GM18508 (cell line): ENCODE measurements at regions not wholly inside any gene's neighbourhood (a gene's known extent, or its start where the extent isn't known, plus 50 kb on each side); places are given as distances from the start of the nearest gene placed in this dataset.

Source experiments
- ATAC-seq: cut with Tn5 transposase; IDR thresholded peaks from one replicate; pipeline ENCODE4 v1.9.1; 2021; ENCODE audit warnings: moderate number of reproducible peaks; ENCODE audit not compliant: insufficient read depth, unreplicated experiment

DNA sequence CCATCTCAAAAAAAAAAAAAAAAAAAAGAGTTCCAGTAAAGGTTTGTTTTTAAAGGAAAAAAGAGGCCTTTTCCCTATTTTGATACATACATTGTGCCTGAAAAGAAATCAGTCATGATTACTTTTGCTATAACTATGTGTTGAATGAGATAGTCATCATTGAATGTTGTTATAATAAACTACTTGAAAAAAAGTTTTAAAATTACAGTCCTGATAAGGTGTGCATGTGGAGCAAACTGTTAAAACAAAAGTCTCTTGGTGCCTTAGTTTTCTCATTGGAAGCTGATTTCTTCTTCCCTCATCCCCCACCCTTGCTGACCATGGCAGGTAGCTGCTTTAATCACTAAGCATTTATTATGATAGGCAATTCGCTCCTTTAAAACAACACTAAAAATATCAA lies 172.3 kb upstream of the TBCA start:
- ATAC-seq: no peak

DNA sequence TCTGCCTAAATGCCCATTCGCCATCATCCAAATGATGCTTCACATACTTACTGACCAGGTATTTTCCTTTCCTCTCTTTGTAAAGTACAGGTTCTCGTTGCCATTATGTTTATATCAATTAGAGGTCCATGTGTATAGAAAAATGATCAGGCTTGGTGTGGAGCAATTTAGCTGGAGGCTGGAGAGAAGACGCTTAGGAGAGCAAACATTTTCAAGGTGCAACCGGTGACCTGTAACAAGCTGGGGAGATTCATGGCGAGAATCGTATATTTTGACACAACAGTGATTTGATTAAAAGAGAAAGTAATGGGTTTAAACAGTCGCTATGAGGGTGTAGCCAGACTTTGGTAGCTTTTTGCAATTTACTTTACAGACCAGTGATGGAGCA lies 170.9 kb upstream of the TBCA start:
- no peak for ATAC-seq

DNA sequence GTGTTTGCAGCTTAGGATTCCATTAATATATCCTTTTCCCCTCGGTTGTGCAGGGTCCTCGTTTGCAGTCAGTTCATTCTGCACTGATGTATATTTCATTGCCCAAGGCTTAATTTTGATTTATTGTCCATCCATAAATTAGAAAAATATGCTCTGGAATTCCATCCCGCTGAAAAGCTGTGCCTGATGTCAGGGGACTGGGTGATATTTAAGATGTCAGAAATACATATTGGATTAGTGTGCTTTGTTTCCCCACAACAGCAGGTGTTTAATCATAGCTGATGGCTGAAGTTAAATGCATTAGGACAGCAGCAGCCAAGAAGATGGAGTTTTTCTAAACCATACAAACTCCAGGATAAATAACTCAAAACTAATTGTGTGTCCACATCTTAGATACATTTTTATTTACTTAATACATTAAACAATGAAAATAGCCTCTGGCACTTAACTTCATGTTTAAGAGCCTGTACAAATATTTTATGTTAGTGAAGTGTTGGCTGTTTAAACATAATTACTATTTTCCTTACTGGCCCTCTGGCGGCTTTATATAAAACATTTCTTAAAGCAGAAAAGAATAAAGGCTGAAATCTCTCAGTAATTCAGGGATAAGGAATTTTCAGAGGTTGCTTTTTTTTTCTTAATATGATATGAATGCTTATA lies 170.4 kb upstream of the TBCA start:
- ATAC-seq: no peak

DNA sequence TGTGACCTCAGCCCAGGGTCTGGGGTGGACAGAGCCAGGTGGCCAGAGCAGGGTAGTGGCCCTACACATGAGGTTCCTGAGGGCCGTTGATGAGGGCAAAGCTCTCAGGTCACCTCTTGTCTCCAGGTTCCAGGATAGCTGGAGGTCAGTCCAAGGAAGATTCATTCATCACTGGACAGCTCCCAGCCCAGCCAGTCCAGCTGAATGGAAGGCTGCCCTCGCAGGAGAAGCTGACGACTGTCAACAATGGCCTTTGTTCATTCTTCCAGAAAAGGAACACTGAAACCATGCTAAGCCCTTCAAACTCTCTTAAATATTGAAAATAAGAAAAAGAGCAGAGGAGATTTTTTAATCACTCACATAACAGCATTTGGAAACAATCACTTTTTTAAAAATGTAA lies 169.7 kb upstream of the TBCA start:
- no peak for ATAC-seq

DNA sequence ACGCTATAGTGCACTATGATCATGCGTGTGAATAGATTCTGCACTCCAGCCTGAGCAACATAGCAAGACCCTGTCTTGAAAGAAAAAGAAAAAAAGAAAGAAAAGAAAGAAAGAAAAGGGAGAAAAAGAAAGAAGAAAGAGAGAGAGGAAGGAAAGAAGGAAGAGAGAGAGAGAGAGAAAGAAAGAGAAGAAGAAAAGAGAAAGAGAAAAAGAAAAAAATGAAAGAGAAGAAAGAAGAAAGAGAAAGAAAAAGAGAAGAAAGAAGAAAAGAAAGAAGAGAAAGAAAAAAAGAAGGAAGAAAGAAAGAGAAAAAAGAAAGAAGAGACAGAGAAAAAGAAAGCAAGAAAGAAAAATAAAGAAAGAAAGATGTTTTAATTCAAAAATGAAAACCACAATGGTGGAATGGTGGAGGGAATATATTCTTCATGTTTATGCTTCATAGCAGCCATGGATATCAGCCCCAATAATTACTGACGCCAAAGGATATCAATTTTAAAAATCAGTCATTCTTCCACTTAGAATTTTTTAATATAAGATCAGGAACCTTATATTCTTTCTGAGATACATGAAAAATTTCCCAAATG lies 168.7 kb upstream of the TBCA start:
- no peak for ATAC-seq

DNA sequence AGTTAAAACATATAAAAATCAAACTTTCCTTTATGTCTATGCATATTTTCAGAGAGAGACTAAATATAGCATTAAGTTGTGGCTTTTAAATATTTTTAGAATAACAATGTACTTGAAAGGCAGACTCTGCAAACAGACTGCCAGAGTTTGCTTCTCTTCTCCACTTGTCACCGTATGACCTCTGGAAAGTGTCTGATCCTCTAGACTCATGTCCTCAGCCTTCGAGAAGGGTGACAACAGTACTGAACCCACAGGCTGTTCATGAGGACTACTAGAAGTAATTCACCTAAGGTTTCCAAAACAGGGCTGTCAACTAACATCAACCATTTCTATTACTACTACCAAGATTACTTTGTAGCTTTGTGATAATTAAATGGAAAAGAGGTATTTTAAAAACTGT lies 167.7 kb upstream of the TBCA start:
- no peak for ATAC-seq

DNA sequence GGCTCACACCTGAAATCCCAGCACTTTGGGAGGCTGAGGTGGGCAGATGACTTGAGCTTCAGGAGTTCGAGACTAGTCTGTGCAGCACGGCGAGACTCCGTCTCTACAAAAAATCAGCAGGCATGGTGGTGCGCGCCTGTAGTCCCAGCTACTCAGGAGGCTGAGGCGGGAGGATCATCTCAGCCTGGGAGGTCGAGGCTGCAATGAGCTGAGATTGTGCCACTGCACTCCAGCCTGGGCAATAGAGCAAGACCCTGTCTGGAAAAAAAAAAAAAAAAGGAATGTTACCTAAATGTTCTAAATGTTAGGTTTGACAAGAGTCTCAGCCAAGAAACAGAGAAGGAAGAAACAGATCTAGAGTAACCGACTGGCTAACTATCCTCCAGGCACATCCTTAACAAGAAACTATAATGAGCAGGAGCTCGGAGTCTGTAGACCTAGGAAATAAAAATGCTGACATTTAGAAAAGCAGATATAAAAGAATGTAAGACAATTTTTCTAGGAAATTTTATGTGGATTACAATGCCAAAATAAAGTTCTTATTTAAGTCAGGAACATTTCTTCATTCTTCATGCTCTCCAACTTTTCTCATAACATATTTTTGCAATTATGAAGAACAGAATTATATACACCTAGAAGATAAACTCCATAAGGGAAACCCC lies 166.6 kb upstream of the TBCA start:
- no peak for ATAC-seq

DNA sequence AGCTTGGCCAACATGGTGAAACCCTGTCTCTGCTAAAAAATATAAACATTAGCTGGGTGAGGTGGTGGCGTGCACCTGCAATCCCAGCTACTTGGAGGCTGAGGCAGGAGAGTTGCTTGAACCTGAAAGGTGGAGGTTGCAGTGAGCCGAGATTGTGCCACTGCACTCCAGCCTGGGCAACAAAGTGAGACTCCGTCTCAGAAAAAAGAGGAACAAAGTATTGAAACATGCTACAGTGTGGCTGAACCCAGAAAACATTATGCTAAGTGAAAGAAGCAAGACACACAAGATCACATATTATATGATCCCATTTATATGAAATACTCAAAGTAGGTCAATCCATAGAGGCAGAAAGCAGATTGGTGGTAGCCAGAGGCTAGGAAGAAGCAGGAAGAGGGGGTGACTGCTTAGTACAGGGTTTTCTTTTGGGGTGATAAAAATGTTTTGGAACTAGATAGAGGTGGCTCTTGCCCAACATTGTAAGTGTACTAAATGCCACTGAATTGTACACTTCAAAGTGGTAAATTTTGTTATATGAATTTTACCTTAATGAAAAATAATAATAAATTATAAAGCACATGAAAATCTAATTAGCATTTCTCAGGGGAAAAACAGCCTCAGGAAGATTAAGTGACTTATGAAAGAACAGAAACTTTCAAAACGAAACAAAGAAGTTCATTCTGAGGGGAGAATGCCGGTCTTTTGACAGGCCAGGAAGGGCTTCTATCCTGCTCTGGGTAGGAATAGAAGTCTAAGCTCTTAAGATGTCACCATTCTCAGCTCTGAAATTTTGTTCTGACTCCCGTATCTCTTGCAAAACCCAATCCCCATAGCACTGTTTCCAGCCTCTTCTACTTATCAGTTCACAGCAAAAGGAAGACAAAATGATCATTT lies 161.1 kb upstream of the TBCA start:
- peak; percentile 80 for ATAC-seq

DNA sequence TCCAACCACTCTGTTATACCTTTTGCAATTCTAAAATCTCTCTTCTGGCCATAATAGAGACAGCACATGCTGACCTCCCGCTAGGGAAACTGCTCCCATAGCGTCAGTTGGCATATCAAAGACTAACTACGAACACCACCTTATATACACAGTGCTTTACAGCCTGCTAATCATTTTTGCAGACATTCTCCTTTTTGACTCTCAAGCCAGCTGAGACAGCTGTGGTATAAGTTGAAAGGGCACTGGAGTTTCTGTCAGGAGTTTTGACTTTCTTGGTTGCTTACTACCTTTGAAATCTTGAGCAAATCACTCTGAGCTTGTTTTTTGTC lies 160.2 kb upstream of the TBCA start:
- no peak for ATAC-seq

DNA sequence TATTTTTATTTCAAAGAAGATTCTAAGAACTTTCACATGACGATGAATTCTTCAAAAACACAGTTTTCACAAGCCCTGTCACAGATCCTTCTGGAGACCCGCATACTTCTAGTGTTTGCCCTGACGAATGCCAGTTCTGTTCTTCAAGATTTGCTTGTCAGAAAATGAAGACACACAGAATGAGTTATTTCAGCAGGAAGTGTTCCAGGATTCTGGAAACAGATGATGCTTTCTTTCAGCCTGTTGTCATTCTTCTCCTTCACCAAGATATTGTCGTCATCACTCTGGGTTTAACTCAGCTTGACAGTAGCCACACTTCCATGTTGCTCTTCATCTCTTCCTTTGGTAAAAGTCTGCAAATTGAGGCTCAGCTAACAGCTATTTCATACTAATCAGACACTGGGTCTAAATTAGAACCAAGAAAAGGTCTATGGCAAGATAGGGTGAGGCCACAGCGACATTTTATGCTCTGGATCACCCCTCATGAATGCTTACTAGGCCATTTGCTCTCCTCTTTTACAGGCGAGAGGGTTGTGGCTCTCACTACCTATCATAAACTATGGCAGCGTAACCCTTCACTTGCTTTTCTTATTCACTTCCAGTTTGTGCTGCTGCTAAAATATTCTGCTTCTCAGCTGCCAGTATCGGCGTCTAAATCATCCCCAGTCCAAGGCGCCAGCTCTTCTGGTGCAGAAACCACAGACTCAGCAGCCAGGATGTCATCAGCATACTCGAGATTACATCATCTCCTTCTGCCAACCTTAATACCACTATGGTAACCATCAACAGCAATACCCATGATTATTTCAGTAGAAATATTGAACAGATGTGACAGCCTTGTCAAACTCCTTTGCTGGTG lies 159.6 kb upstream of the TBCA start:
- peak; percentile 44 for ATAC-seq

DNA sequence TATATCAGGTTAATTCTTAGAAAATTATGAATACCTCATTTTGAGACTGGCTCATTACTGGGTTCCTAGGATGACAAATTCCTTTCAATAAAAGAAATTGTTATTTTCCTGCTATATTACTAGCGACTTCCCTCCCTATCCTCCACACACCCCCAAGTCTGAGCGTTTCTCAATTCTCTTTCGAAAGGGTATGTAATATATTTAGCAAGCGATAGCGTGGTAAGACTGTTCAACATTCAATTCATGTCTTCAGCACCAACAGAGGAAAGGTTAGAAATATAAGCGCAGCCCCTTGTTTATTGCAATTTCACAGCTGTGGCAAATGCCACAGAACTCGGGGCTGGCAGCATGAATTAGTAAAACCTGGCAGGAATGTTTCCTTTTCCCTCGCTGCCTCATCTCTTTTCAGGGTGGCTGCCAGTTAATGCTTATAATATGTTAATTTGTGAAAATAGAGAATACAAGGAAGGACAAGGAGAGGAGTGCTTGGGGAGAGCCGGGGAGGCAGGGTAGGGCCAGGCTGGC lies 152.7 kb upstream of the TBCA start:
- no peak for ATAC-seq

DNA sequence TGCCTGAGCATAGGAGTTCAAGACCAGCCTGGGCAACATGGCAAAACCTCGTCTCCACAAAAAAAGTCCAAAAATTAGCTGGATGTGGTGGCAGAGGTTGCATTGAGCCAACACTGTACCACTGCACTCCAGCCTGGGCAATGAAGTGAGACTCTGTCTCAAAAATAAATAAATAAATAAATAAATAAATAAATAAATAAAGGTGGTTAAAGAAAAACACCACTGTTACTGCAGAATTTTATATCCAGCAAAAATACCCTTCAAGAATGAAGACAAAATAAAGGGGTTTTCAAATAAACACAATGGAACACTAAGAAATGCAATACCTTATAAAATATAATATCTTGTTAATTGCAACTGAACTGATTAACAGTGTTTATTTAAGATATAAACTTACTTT lies 150.2 kb upstream of the TBCA start:
- no peak for ATAC-seq

DNA sequence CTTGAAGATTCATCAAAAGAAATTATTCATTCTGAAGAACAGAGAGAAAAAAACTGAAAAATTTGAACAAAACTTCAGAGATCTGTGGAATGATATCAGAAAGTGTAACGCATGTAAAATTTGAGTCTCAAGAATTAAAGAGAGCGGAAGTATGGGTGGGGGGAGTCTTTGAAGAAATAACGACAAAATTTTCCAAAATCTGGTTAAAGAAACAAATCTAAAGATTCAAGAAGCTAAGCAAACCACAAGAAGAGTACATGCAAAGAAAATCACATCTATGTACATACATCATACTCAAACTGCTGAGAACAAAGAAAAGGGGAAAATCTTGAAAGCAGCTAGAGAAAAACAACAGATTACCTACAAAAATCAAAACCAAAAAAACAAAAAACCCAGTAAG lies 149.4 kb upstream of the TBCA start:
- no peak for ATAC-seq

DNA sequence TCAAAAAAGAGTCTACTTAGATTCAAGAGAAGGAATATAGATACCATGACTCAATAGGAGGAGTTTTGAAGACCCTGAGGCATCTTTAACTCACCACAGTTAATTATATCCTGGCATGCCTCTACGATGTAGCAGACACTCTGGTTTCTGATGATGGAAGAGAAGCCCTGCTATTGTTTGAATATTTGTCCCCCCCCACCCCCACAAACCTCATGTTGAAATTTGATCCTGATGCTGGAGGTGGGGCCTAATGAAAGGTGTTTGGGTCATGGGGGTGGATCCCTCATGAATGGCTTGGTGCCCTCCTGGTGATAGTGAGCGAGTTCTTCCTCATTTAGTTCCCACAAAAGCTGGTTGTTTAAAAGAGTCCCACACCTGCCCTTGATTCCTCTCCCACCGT lies 147.9 kb upstream of the TBCA start:
- no peak for ATAC-seq

DNA sequence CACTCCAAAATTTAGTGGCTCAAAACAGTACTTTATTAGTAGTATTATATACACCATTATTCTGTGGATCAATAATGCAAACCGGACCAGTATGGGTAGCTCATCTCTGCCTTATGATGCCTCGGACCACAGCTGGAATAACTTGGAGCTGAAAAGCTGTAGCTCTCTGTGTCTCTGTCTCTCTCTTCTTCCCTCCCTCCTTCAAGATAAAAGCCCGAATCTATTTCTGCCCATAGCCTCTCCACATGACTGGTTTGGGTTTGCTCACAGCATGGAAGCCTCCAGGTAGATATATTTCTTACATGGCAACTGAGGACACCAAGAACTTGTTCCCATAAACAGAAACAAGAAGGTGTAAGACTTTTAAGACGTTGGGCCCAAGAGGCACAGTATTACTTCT lies 147.5 kb upstream of the TBCA start:
- no peak for ATAC-seq

DNA sequence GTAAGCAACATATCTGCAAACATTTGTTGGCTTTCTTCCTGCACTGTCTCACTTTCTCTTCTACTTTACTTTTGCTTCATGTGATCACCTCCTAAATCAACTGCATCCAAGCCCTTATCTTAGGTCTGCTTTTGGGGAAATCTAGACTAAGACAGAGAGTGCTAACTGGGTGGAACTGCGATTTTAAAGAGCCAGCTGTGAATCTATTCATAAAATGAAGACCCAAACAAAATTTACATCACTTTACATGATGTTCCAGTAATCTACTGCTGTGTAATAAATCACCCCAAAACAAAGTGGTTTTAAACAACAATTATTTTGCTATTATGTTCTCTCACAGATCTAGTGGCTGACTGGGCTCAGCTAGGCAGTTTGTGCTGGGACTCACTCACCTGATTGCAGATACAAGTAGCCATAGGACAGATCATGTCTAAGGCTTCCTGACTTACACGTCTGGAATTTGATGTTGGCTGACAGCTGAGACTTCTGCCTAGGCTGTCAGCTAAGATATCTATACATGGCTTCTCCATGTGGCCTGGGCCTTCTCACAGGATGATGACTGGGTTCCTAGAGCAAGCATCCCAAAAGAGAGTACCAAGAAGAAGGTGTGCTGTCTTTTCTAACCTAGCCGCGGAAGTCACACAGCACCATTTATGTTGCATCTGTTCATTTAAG lies 145.1 kb upstream of the TBCA start:
- ATAC-seq: no peak

DNA sequence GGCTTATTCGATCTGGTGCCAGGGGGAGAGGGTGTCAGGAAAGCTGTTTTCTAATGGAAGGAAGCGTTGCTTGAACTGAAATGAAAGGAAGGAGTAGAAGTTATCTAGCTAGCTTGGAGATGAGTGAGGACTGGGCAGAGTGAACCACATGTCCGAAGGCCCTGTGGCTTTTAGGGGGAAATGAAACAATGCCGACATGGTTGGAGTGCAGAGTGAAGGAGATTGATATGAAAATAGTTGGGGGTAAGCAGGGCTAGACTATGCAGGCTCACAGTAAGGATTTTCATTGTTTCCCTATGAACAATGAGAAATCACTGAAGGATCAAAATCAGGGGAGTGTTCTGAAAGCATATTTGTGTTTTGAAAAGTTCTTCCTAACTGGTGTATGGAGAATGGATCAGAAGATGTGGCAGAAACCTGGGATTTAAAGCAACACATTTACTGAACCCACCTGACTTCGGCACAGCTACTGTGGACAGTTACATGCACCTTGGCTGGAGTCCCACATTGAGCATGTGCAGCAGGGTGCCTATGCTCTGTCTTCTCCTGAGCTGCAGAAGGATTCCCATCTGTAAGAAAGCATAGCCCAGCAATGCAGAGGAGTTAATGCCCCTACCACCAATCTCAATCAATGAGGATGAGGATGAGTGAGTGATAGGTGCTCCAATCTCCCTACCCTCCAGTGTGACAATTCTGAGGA lies 144.4 kb upstream of the TBCA start:
- no peak for ATAC-seq

DNA sequence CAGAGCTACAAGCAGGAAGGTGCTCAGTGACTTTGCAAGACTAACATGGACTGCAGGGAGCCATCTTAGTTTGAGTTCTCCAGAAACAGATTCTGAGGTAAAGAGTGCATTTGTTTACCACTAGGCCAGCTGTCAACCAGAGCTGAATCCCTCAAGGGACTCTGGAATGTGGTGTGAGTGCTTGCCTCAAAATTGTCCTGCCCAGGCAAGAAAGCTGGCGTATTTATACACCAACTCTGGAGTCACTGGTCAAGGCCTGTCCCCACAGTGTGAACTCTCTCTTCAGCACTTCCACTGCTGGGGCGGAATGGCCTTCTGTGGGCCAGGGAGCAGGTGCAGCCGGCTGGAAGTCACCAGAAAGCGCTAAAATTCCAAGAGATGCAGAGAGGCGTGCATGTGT lies 139.2 kb upstream of the TBCA start:
- ATAC-seq: no peak

DNA sequence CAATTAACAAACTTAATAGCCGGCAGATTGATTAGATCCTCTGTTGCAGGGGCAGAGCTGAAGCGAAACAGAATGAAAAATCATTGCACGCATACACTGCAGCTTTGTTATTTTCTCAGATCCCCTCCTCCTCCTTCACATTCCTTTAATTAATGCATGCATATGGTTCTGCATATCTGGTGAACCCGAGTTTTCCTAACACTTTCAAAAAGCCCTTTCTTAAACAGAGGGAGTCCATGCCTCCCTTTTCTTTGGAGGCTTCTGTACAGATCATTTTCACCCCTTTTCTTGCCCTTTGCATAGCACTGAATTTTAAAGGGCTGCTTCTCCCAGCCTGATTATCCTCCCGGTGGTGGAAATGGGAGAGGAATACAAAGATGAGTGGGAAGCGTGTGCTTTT lies 136.6 kb upstream of the TBCA start:
- ATAC-seq: no peak
